Ishikawa (cell line): ENCODE measurements at regions not wholly inside any gene's neighbourhood (a gene's known extent, or its start where the extent isn't known, plus 50 kb on each side); places are given as distances from the start of the nearest gene placed in this dataset.

Experiments used
- CEBPB ChIP-seq: IDR thresholded peaks from 2 replicates; pipeline ENCODE4 v1.6.1; 2012
- CREB1 ChIP-seq: IDR thresholded peaks from 2 replicates; pipeline ENCODE4 v1.6.1; 2012; ENCODE audit warnings: low read depth
- EGR1 ChIP-seq: IDR thresholded peaks from 2 replicates; pipeline ENCODE4 v1.6.1; 2012
- EP300 ChIP-seq: IDR thresholded peaks from 2 replicates; pipeline ENCODE4 v1.6.1; 2012; ENCODE audit warnings: borderline replicate concordance
- FOXM1 ChIP-seq: IDR thresholded peaks from 2 replicates; pipeline ENCODE4 v1.6.1; 2012; ENCODE audit warnings: low read depth, borderline replicate concordance
- NFIC ChIP-seq: IDR thresholded peaks from 2 replicates; pipeline ENCODE4 v1.6.1; 2012
- RAD21 ChIP-seq: IDR thresholded peaks from 2 replicates; pipeline ENCODE4 v1.6.1; 2012; ENCODE audit warnings: low read depth
- TAF1 ChIP-seq: IDR thresholded peaks from 2 replicates; pipeline ENCODE4 v1.6.1; 2012; ENCODE audit warnings: low read depth, mild to moderate bottlenecking
- TEAD4 ChIP-seq: IDR thresholded peaks from 2 replicates; pipeline ENCODE4 v1.6.1; 2012
- YY1 ChIP-seq: IDR thresholded peaks from 2 replicates; pipeline ENCODE4 v1.6.1; 2012; ENCODE audit warnings: low read depth
- ZBTB7A ChIP-seq: IDR thresholded peaks from 2 replicates; pipeline ENCODE4 v1.6.1; 2012; ENCODE audit warnings: low read depth
- TF ChIP-seq, protein P1 (sequence below): IDR thresholded peaks from 2 replicates; pipeline ENCODE4 v1.6.1; 2012; ENCODE audit warnings: low read depth, mild to moderate bottlenecking
- TF ChIP-seq, protein P2 (sequence below): IDR thresholded peaks from 2 replicates; pipeline ENCODE4 v1.6.1; 2012
- TF ChIP-seq, protein P3 (sequence below): IDR thresholded peaks from 2 replicates; pipeline ENCODE4 v1.6.1; 2012

DNA sequence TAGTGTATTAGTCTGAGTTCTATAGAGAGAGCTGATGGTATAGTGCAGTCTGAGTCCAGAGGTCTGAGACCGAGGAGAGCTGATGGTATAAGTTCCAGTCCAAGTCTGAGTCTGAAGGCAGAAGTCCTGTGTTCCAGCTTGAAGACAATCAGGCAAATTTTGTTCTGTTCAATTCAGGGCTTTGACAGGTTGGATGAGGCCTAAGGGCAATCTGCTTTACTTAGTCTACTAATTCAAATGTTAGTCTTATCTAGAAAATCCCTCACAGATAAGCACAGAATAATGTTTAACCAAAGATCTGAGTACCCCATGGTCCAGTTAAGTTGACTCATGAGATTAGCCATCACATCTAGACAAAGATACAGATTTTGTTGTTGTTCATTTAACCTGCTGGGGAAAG lies 303.0 kb upstream of the KLF4 start:
- no peak for TF ChIP-seq EP300
- no peak for TF ChIP-seq CEBPB
- no peak for TF ChIP-seq FOXM1
- TF ChIP-seq CREB1: no peak
- TF ChIP-seq, protein P1, sequence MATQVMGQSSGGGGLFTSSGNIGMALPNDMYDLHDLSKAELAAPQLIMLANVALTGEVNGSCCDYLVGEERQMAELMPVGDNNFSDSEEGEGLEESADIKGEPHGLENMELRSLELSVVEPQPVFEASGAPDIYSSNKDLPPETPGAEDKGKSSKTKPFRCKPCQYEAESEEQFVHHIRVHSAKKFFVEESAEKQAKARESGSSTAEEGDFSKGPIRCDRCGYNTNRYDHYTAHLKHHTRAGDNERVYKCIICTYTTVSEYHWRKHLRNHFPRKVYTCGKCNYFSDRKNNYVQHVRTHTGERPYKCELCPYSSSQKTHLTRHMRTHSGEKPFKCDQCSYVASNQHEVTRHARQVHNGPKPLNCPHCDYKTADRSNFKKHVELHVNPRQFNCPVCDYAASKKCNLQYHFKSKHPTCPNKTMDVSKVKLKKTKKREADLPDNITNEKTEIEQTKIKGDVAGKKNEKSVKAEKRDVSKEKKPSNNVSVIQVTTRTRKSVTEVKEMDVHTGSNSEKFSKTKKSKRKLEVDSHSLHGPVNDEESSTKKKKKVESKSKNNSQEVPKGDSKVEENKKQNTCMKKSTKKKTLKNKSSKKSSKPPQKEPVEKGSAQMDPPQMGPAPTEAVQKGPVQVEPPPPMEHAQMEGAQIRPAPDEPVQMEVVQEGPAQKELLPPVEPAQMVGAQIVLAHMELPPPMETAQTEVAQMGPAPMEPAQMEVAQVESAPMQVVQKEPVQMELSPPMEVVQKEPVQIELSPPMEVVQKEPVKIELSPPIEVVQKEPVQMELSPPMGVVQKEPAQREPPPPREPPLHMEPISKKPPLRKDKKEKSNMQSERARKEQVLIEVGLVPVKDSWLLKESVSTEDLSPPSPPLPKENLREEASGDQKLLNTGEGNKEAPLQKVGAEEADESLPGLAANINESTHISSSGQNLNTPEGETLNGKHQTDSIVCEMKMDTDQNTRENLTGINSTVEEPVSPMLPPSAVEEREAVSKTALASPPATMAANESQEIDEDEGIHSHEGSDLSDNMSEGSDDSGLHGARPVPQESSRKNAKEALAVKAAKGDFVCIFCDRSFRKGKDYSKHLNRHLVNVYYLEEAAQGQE: no peak
- no peak for TF ChIP-seq ZBTB7A
- no peak for TF ChIP-seq NFIC
- TF ChIP-seq TEAD4: no peak
- TF ChIP-seq TAF1: no peak
- TF ChIP-seq RAD21: no peak
- TF ChIP-seq EGR1: no peak
- no peak for TF ChIP-seq YY1
- TF ChIP-seq, protein P2, sequence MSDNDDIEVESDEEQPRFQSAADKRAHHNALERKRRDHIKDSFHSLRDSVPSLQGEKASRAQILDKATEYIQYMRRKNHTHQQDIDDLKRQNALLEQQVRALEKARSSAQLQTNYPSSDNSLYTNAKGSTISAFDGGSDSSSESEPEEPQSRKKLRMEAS: no peak
- TF ChIP-seq, protein P3, sequence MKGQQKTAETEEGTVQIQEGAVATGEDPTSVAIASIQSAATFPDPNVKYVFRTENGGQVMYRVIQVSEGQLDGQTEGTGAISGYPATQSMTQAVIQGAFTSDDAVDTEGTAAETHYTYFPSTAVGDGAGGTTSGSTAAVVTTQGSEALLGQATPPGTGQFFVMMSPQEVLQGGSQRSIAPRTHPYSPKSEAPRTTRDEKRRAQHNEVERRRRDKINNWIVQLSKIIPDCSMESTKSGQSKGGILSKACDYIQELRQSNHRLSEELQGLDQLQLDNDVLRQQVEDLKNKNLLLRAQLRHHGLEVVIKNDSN: no peak
